RKO (cell line): ENCODE measurements at regions not wholly inside any gene's neighbourhood (a gene's known extent, or its start where the extent isn't known, plus 50 kb on each side); places are given as distances from the start of the nearest gene placed in this dataset.

Source experiments
- DNase-seq: peaks from one replicate; pipeline ENCODE4 v3.0.0-alpha.2; 2016; ENCODE audit warnings: low spot score

GRCh38 chr15:27671819-27672437 lies 427.2 kb downstream of the OCA2 start:
- DNase-seq: no peak

- DNase-seq: no peak
These were observed 428.5 kb downstream of the OCA2 start for GRCh38 chr15:27670486-27671209.

DNA sequence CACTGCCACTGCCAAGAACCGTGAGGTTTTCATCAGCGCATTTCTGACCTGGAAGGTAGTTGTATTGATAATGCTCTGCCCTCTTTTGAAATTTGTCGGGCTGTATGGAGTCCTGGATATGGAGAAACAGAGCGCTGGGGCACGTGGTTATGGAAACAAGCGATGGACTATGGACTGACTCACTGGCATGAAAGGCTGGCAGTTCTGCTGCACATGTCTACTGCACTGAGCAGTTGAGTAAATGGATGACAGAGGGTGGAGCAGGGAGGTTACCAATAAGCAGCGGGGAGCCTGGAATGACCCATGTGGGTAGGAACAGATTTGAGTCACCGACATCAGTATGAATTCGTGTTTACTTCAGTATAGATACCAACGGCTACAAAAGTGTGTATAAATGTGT lies 429.5 kb downstream of the OCA2 start:
- peak; percentile 7 for DNase-seq

- no peak for DNase-seq
These were observed 430.5 kb downstream of the OCA2 start for GRCh38 chr15:27668471-27669220.

GRCh38 chr15:27665002-27665401 lies 434.1 kb downstream of the OCA2 start:
- DNase-seq: no peak

GRCh38 chr15:27662892-27663291 lies 436.2 kb downstream of the OCA2 start:
- no peak for DNase-seq

GRCh38 chr15:27660676-27661075 lies 438.4 kb downstream of the OCA2 start:
- no peak for DNase-seq

GRCh38 chr15:27656296-27656987 lies 442.7 kb downstream of the OCA2 start:
- no peak for DNase-seq

DNA sequence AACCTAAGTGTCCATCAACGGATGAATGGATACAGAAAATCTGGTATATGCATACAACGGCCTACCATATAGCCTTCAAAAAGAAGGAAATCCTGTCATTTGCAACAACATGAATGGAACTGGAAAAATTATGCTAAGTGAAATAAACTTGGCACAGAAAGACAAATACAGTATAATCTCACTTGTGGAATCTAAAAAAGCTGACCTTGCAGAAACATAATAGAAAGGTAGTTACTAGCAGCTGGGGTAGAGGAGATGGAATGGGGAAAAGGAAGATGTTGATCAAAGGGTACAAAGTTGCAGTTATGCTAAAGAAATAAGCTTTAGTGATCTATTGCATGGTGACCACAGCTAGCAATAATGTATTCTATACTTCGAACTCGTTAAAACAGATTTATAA lies 444.1 kb downstream of the OCA2 start:
- DNase-seq: no peak

GRCh38 chr15:27650244-27650643 lies 448.9 kb downstream of the OCA2 start:
- no peak for DNase-seq

GRCh38 chr15:27648359-27648758 lies 450.8 kb downstream of the OCA2 start:
- no peak for DNase-seq

GRCh38 chr15:27646531-27646930 lies 452.6 kb downstream of the OCA2 start:
- DNase-seq: no peak

- DNase-seq: no peak
These were observed 453.4 kb downstream of the OCA2 start for GRCh38 chr15:27645672-27646071.

DNA sequence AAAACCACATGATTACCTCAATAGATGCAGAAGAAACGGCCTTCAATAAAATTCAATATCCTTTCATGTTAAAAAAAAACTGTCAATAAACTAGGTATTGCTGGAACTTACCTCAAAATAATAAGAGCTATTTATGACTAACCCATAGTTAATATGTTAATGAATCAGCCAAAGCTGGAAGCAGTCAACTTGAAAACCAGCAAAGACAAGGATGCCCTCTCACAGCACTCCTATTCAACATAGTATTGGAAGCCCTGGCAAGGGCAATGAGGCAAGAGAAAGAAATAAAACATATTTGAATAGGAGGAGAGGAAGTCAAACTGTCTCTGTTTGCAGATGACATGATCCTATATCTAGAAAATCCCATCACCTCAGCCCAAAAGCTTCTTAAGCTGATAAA lies 456.1 kb downstream of the OCA2 start:
- DNase-seq: no peak

DNA sequence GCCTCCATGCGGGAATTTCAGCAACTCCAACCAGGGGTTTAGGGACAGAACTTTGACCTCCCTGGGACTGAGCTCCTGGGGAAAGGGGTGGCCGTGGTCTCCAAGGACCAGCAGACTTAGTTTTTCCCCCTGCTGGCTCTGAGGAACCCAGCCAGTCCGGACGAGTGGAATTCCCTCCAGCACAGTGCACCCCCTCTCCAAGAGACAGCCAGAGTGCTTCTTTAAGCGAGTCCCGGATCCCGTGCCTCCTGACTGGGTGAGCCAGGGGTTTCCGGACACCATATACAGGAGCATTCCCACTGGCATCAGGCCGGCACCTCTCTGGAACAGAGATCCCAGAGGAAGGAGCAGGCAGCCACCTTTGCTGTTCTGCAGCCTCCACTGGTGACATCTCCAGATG lies 459.5 kb downstream of the OCA2 start:
- no peak for DNase-seq

GRCh38 chr15:27638958-27639357 lies 460.2 kb downstream of the OCA2 start:
- no peak for DNase-seq

DNA sequence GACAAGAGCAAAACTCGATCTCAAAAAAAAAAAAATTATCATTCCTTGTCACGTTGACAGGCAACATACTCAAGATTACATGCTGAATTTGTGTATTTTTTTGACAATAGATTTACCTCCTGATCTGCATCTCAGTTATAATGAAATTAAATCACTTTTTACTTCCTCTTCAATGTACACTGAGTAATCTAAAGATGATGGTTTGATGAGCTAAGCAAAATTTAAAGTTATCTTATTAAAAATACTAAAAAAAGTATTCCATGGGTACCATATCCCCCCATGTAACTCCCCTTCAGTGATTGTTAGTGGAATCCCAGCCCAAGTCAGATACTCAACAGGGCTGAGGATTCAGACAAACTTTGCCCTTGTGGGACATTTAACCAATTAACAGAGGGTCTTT lies 463.2 kb downstream of the OCA2 start:
- no peak for DNase-seq

DNA sequence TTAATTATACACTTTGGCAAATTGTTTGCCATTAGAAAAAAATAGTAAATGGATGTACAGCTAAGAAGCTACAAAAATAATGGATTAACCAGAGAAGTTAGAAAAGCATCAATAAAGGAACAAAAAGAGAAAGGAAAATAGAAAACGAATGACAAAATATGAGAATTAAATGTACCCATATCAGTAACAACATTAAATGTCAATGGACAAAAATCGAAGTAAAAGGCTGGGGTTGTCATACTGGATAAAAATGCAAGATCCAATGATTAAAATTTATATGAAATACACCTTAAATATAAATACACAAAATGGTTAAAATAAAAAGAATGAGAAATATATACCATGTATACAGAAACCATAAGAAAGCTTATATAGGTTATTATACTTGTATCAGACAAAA lies 470.6 kb downstream of the OCA2 start:
- DNase-seq: no peak

DNA sequence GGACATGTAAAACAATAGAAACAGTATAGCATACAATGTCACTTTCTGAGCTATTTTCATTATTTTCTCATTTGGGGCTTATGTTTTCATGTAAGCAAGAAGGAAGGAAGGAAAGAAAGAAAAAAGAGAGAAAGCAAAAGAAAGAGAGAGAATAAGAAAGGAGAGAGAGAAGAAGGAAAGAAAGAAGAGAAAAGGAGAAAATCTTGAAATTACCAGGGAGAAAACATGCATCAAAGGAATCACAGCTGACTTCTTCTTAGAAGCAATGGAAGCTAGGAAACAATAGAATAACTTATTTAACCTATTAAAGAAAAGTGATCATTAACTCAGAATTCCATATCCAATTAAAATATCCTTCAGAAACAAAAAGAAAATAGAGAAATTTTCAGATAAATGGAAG lies 471.5 kb downstream of the OCA2 start:
- no peak for DNase-seq

DNA sequence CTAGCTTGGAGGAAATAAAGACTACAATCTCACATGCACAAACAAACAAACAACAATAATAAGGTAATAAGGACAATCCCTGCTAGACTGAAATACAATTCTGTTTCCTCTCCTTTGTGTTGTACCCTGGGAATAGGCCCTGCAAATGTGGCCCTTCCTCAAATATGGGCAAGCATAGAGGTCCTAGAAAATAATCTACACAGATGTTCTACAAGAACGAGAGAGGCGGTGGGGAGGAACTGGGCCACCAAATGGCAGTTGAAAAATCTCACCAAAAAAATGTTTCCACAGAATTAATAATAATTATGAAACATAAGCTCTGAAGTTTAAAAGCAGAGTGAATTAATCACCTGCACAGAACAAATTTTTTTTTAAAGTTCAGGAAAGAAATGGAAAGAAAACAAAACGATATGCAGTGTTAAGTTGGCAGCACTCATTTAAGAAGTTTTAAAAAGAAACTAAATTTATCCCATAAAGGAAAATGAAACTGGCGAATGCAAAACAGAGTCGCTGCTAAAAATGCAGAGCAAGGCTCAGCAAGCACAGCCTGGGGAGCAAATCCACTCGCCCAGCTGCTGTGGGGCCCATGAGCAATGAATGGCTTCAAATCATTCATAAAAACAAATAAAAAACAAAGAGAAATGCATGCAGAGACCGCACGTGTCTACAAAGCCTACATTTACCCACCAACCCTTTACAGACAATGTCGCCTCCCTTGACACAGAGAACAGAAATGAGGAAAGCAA lies 475.4 kb downstream of the OCA2 start:
- DNase-seq: no peak

- DNase-seq: no peak
These were observed 476.0 kb downstream of the OCA2 start for GRCh38 chr15:27623149-27623548.

DNA sequence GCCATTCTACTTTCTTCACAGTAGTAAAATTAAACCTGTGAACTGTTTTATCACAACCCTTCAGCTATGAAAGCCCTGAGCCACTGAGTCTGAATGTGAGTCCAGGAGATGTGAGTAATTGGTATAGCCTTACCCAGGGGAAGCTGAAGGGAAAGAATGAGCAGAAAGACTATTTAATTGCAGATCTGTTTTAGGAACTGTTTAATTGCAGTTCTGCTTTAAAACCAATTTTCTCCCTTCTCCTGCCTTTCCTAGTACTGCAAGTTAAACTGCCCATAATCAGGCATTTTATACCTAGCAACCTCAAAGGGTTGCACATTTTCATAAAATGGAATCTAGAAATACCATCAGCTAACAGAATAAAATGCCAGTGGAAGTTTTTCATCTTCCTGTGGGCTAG lies 476.7 kb downstream of the OCA2 start:
- DNase-seq: no peak
